SJCRH30 (cell line): ENCODE measurements at regions not wholly inside any gene's neighbourhood (a gene's known extent, or its start where the extent isn't known, plus 50 kb on each side); places are given as distances from the start of the nearest gene placed in this dataset.
A peak's percentile ranks its signal among the peaks of the same experiment; 100 is the strongest.

ENCODE experiments used
- DNase-seq, 2 experiments: peaks; one replicate each; pipeline ENCODE4 v3.0.0-alpha.2; 2015 to 2020
- H3K27ac ChIP-seq: fragments of 250-450 bp; sonication (Bioruptor Pico); 2 replicates; pipeline ENCODE4 v1.5.1; 2020; ENCODE audit warnings: mild to moderate bottlenecking, moderate library complexity
- H3K27me3 ChIP-seq: fragments of 250-450 bp; sonication (Bioruptor Pico); 2 replicates; pipeline ENCODE4 v1.5.1; 2020; ENCODE audit warnings: mild to moderate bottlenecking, moderate library complexity
- H3K36me3 ChIP-seq: fragments of 250-450 bp; sonication (Bioruptor Pico); 2 replicates; pipeline ENCODE4 v1.5.1; 2020; ENCODE audit warnings: mild to moderate bottlenecking, moderate library complexity
- H3K4me1 ChIP-seq: fragments of 250-450 bp; sonication (Bioruptor Pico); 2 replicates; pipeline ENCODE4 v1.5.1; 2020; ENCODE audit warnings: mild to moderate bottlenecking, moderate library complexity
- H3K4me3 ChIP-seq: fragments of 250-450 bp; sonication (Bioruptor Pico); 2 replicates; pipeline ENCODE4 v1.5.1; 2020; ENCODE audit warnings: mild to moderate bottlenecking, moderate library complexity
- H3K9me3 ChIP-seq: fragments of 250-450 bp; sonication (Bioruptor Pico); replicated peaks from 2 replicates; pipeline ENCODE4 v1.5.1; 2020; ENCODE audit warnings: mild to moderate bottlenecking, moderate library complexity

- DNase-seq: no peak
- H3K27me3 ChIP-seq: no peaks in the 10 kb centered on the region
- no peaks in the 10 kb centered on the region for H3K9me3 ChIP-seq
- no peak overlapping the region for H3K27ac ChIP-seq
- no peaks in the 10 kb centered on the region for H3K36me3 ChIP-seq
- no peaks in the 10 kb centered on the region for H3K4me1 ChIP-seq
- no peak overlapping the region for H3K4me3 ChIP-seq
Measured at GRCh38 chr5:56460681-56461191, 227.6 kb upstream of the ANKRD55 start.

- Histone ChIP-seq H3K27me3 (no peaks in the 10 kb centered on the region), H3K36me3 (no peaks in the 10 kb centered on the region), H3K4me3 (no peak overlapping the region), H3K4me1 (no peaks in the 10 kb centered on the region), H3K27ac (no peak overlapping the region), H3K9me3 (no peaks in the 10 kb centered on the region)
- DNase-seq: no peak
Measured at GRCh38 chr5:56460195-56460546, 227.0 kb upstream of the ANKRD55 start.

GRCh38 chr5:56459394-56460194 lies 226.5 kb upstream of the ANKRD55 start:
- Histone ChIP-seq H3K9me3 (no peaks in the 10 kb centered on the region), H3K27me3 (no peaks in the 10 kb centered on the region), H3K36me3 (no peaks in the 10 kb centered on the region), H3K4me1 (no peaks in the 10 kb centered on the region), H3K4me3 (no peak overlapping the region), H3K27ac (no peak overlapping the region)
- no peak for DNase-seq

GRCh38 chr5:56457887-56458812 lies 225.0 kb upstream of the ANKRD55 start:
- Histone ChIP-seq H3K4me3 (no peak overlapping the region), H3K27ac (no peak overlapping the region), H3K9me3 (no peaks in the 10 kb centered on the region), H3K4me1 (no peaks in the 10 kb centered on the region), H3K27me3 (0 out of 2 replicates have a peak, but pooled peaks cover under 1% of the 10 kb centered on the region), H3K36me3 (no peaks in the 10 kb centered on the region)
- no peak for DNase-seq

GRCh38 chr5:56456002-56456401 lies 222.9 kb upstream of the ANKRD55 start:
- Histone ChIP-seq H3K36me3 (no peaks in the 10 kb centered on the region), H3K27ac (no peak overlapping the region), H3K9me3 (no peaks in the 10 kb centered on the region), H3K4me1 (no peaks in the 10 kb centered on the region), H3K27me3 (0 out of 2 replicates have a peak, but pooled peaks cover 5% of the 10 kb centered on the region), H3K4me3 (no peak overlapping the region)
- DNase-seq: no peak

- H3K27me3 ChIP-seq: 0 out of 2 replicates have a peak, but pooled peaks cover 5% of the 10 kb centered on the region
- no peaks in the 10 kb centered on the region for H3K4me1 ChIP-seq
- no peak overlapping the region for H3K27ac ChIP-seq
Measured at GRCh38 chr5:56455417-56455816, 222.3 kb upstream of the ANKRD55 start.

GRCh38 chr5:56454219-56454862 lies 221.2 kb upstream of the ANKRD55 start:
- H3K27ac ChIP-seq: no peak overlapping the region
- no peaks in the 10 kb centered on the region for H3K9me3 ChIP-seq
- no peak for DNase-seq
- 0 out of 2 replicates have a peak, but pooled peaks cover 5% of the 10 kb centered on the region for H3K27me3 ChIP-seq
- no peaks in the 10 kb centered on the region for H3K4me1 ChIP-seq
- H3K4me3 ChIP-seq: no peak overlapping the region
- no peaks in the 10 kb centered on the region for H3K36me3 ChIP-seq

More at GRCh38 chr5:56455417-56455816, 222.3 kb upstream of the ANKRD55 start:
- Histone ChIP-seq H3K4me3 (no peak overlapping the region), H3K36me3 (no peaks in the 10 kb centered on the region), H3K9me3 (no peaks in the 10 kb centered on the region)
- DNase-seq: no peak

GRCh38 chr5:56451742-56452141 lies 218.6 kb upstream of the ANKRD55 start:
- Histone ChIP-seq H3K36me3 (no peaks in the 10 kb centered on the region), H3K27me3 (0 out of 2 replicates have a peak, but pooled peaks cover 5% of the 10 kb centered on the region), H3K27ac (no peak overlapping the region), H3K9me3 (no peaks in the 10 kb centered on the region), H3K4me3 (no peak overlapping the region), H3K4me1 (no peaks in the 10 kb centered on the region)
- DNase-seq: no peak

- Histone ChIP-seq H3K27me3 (0 out of 2 replicates have a peak, but pooled peaks cover 5% of the 10 kb centered on the region), H3K4me3 (no peak overlapping the region), H3K36me3 (no peaks in the 10 kb centered on the region), H3K27ac (no peak overlapping the region), H3K4me1 (no peaks in the 10 kb centered on the region), H3K9me3 (no peaks in the 10 kb centered on the region)
- DNase-seq: no peak
Measured at GRCh38 chr5:56450766-56451165, 217.6 kb upstream of the ANKRD55 start.

- Histone ChIP-seq H3K36me3 (no peaks in the 10 kb centered on the region), H3K4me1 (no peaks in the 10 kb centered on the region), H3K27me3 (0 out of 2 replicates have a peak, but pooled peaks cover 5% of the 10 kb centered on the region), H3K9me3 (no peaks in the 10 kb centered on the region), H3K27ac (no peak overlapping the region), H3K4me3 (no peak overlapping the region)
- DNase-seq: no peak
Measured at GRCh38 chr5:56449071-56449640, 216.0 kb upstream of the ANKRD55 start.

GRCh38 chr5:56447656-56448055 lies 214.5 kb upstream of the ANKRD55 start:
- no peaks in the 10 kb centered on the region for H3K4me1 ChIP-seq
- H3K9me3 ChIP-seq: no peaks in the 10 kb centered on the region
- DNase-seq: no peak
- H3K4me3 ChIP-seq: no peak overlapping the region
- no peak overlapping the region for H3K27ac ChIP-seq
- no peaks in the 10 kb centered on the region for H3K27me3 ChIP-seq
- H3K36me3 ChIP-seq: no peaks in the 10 kb centered on the region

GRCh38 chr5:56447232-56447631 lies 214.1 kb upstream of the ANKRD55 start:
- Histone ChIP-seq H3K27ac (no peak overlapping the region), H3K36me3 (no peaks in the 10 kb centered on the region), H3K4me1 (no peaks in the 10 kb centered on the region), H3K4me3 (no peak overlapping the region), H3K9me3 (no peaks in the 10 kb centered on the region), H3K27me3 (no peaks in the 10 kb centered on the region)
- no peak for DNase-seq

- Histone ChIP-seq H3K4me1 (no peaks in the 10 kb centered on the region), H3K27ac (no peak overlapping the region), H3K4me3 (no peak overlapping the region), H3K27me3 (no peaks in the 10 kb centered on the region), H3K9me3 (no peaks in the 10 kb centered on the region), H3K36me3 (no peaks in the 10 kb centered on the region)
- no peak for DNase-seq
Measured at GRCh38 chr5:56446728-56447127, 213.6 kb upstream of the ANKRD55 start.

- peak in 1 of 2 experiments; percentile 2 for DNase-seq
- H3K4me1 ChIP-seq: no peaks in the 10 kb centered on the region
- no peaks in the 10 kb centered on the region for H3K9me3 ChIP-seq
- H3K27me3 ChIP-seq: no peaks in the 10 kb centered on the region
- H3K4me3 ChIP-seq: no peak overlapping the region
- H3K36me3 ChIP-seq: no peaks in the 10 kb centered on the region
- H3K27ac ChIP-seq: no peak overlapping the region
Measured at GRCh38 chr5:56443826-56444225, 210.7 kb upstream of the ANKRD55 start.
